ENCODE measurements at regions not wholly inside any gene's neighbourhood (a gene's known extent, or its start where the extent isn't known, plus 50 kb on each side); places are given as distances from the start of the nearest gene placed in this dataset.
A peak's percentile ranks its signal among the peaks of the same experiment; 100 is the strongest.

GRCh38 chr2:21381421-21381820, 257.7 kb downstream of the TDRD15 start:
- peaks cover 0 to 3% of the 10 kb centered on the region in 2 donors for H3K9me3 ChIP-seq
- DNase-seq (peak in 2 of 4 donors; percentile 47 to 73), ATAC-seq (no peak)
- no peak for TF ChIP-seq CTCF (IDR thresholded peaks at IDR 0.05)
- H3K27ac ChIP-seq = no peak overlapping the region
- H3K36me3 ChIP-seq = no peaks in the 10 kb centered on the region
- H3K4me3 ChIP-seq = no peak overlapping the region
- H3K4me1 ChIP-seq = no peaks in the 10 kb centered on the region
- intact Hi-C loops (cut with DNase I) = no loop called here
- H3K27me3 ChIP-seq = peaks cover 0 to 4% of the 10 kb centered on the region in 2 donors

DNA sequence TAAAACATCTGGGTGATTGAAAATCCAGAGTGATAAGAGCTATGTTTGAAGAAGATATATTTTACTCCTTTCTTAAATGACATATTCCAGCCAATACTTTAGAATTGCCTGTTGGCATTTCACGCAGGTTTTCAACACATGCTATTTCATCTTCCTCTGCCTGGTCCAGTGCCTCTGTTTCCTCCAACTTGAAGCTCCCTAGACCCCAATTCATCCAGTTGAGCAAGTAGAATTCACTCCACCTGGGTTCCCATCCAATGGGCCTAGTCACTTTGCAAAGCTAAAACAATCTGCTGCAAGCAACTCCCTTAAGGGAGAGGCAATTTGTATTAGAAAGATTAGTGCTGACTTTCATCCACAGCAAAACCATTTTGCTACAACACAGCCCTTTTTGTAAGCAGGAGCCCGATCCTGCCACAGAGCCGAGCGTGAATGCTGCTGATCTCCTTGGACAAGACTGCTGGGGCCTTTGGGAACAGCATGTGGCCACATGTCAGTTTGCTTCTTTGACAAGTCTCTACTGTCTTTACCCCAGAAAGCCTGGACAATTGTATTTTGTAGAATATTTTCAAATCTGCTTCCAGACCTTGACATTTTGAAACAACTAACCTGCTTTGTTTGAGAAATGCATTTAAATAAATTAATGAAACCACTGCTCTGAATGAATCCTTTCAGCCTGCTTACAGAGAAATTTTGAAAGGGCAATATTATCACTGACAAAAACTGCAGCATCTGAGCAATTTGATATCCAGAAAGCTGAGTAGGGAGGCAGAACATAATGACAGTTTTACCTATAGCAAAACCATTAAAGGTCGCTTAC, 259.1 kb downstream of the TDRD15 start:
- intact Hi-C loops (cut with DNase I) = no loop called here
- Histone ChIP-seq H3K27ac (no peak overlapping the region), H3K4me1 (no peaks in the 10 kb centered on the region), H3K36me3 (no peaks in the 10 kb centered on the region), H3K9me3 (peaks cover 0 to 3% of the 10 kb centered on the region in 2 donors), H3K27me3 (peaks cover 0 to 4% of the 10 kb centered on the region in 2 donors), H3K4me3 (no peak overlapping the region)
- TF ChIP-seq CTCF (IDR thresholded peaks at IDR 0.05) = no peak
- DNase-seq = no peak
- no peak for ATAC-seq

GRCh38 chr2:21386666-21387065, 262.9 kb downstream of the TDRD15 start:
- Histone ChIP-seq H3K4me1 (no peaks in the 10 kb centered on the region), H3K9me3 (no peaks in the 10 kb centered on the region), H3K27me3 (no peaks in the 10 kb centered on the region), H3K27ac (no peak overlapping the region), H3K36me3 (no peaks in the 10 kb centered on the region), H3K4me3 (no peak overlapping the region)
- ATAC-seq (no peak), DNase-seq (no peak)
- no peak for TF ChIP-seq CTCF (IDR thresholded peaks at IDR 0.05)
- intact Hi-C loops (cut with DNase I) = no loop called here

- ATAC-seq (no peak), DNase-seq (no peak)
- Histone ChIP-seq H3K9me3 (no peaks in the 10 kb centered on the region), H3K4me3 (no peak overlapping the region), H3K27me3 (no peaks in the 10 kb centered on the region), H3K27ac (no peak overlapping the region), H3K36me3 (no peaks in the 10 kb centered on the region), H3K4me1 (no peaks in the 10 kb centered on the region)
- intact Hi-C loops (cut with DNase I) = no loop called here
- TF ChIP-seq CTCF (IDR thresholded peaks at IDR 0.05) = no peak
Observed at GRCh38 chr2:21392649-21393048, 268.9 kb downstream of the TDRD15 start.

- DNase-seq (no peak), ATAC-seq (no peak)
- intact Hi-C loops (cut with DNase I) = no loop called here
- Histone ChIP-seq H3K27ac (no peak overlapping the region), H3K4me3 (no peak overlapping the region), H3K4me1 (no peaks in the 10 kb centered on the region), H3K27me3 (no peaks in the 10 kb centered on the region), H3K36me3 (no peaks in the 10 kb centered on the region), H3K9me3 (no peaks in the 10 kb centered on the region)
- TF ChIP-seq CTCF (IDR thresholded peaks at IDR 0.05) = no peak
Observed at GRCh38 chr2:21393173-21393572, 269.4 kb downstream of the TDRD15 start.
